ENCODE measurements at regions not wholly inside any gene's neighbourhood (a gene's known extent, or its start where the extent isn't known, plus 50 kb on each side); places are given as distances from the start of the nearest gene placed in this dataset.

DNA sequence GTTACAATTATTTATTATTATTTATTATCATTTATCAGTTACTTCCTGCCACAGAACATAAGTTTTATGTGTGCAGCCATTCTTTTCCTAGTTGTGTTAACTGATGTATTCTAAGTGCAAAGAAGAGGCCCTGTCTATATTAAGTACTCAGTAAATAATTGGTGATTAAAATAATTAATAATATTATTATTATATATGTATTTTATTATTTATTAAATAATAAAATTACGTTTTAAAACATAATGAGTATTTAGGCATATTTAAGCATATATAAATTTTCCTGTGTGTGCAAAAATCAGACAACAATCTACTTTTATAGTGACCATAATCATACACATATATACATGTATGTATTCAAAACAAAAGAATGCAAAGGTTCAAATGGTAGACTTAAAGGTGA, 1871.6 kb upstream of the IGFBP7 start:
- TF ChIP-seq, protein P1, sequence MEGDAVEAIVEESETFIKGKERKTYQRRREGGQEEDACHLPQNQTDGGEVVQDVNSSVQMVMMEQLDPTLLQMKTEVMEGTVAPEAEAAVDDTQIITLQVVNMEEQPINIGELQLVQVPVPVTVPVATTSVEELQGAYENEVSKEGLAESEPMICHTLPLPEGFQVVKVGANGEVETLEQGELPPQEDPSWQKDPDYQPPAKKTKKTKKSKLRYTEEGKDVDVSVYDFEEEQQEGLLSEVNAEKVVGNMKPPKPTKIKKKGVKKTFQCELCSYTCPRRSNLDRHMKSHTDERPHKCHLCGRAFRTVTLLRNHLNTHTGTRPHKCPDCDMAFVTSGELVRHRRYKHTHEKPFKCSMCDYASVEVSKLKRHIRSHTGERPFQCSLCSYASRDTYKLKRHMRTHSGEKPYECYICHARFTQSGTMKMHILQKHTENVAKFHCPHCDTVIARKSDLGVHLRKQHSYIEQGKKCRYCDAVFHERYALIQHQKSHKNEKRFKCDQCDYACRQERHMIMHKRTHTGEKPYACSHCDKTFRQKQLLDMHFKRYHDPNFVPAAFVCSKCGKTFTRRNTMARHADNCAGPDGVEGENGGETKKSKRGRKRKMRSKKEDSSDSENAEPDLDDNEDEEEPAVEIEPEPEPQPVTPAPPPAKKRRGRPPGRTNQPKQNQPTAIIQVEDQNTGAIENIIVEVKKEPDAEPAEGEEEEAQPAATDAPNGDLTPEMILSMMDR (IDR thresholded peaks at IDR 0.05): no peak
- TF ChIP-seq EP300 (IDR thresholded peaks at IDR 0.05) (no peak), POLR2A (IDR thresholded peaks at IDR 0.05) (no peak), POLR2AphosphoS5 (IDR thresholded peaks at IDR 0.05) (no peak)
